MG63 (cell line): ENCODE measurements at regions not wholly inside any gene's neighbourhood (a gene's known extent, or its start where the extent isn't known, plus 50 kb on each side); places are given as distances from the start of the nearest gene placed in this dataset.
"Not testable (repeated sequence)": the region's sequence is repeated elsewhere in the genome, so short reads cannot be mapped to it uniquely, and the experiment has no call there.

Experiments used
- DNase-seq: peaks from one replicate; pipeline ENCODE4 v3.0.0-alpha.2; 2020
- H3K27me3 ChIP-seq: fragments of 250-450 bp; sonication (Bioruptor Pico); 2 replicates; pipeline ENCODE4 v1.5.1; 2020; ENCODE audit warnings: mild to moderate bottlenecking, moderate library complexity
- H3K36me3 ChIP-seq: fragments of 250-450 bp; sonication (Bioruptor Pico); 2 replicates; pipeline ENCODE4 v1.5.1; 2020; ENCODE audit warnings: mild to moderate bottlenecking, moderate library complexity
- H3K4me3 ChIP-seq: fragments of 250-450 bp; sonication (Bioruptor Pico); 2 replicates; pipeline ENCODE4 v1.5.1; 2020; ENCODE audit warnings: mild to moderate bottlenecking, moderate library complexity
- H3K9me3 ChIP-seq: fragments of 250-450 bp; sonication (Bioruptor Pico); 2 replicates; pipeline ENCODE4 v1.5.1; 2020; ENCODE audit warnings: mild to moderate bottlenecking, moderate library complexity

DNA sequence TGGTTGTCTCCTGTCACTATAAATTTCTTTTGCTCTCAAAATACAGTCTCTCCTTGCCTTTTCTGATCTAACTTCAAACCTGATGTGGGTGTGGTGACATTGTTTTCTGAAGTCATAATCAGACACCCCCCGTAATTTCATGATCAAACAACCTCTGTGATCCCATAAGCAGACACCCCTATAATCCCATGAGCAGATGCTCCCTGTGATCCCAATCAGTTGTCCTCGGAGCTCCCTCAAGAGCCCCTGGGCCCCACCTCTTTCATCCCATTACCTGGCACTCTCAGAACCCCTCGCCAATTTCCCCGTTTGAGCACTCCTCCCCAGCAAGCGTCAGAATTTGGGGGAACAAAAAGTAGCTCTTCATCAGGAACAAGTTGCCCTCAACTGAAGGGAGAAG is 246.3 kb upstream of the FZD8 start:
- DNase-seq, result no peak
- no peak overlapping the region for H3K4me3 ChIP-seq
- no peaks in the 10 kb centered on the region for H3K9me3 ChIP-seq
- no peaks in the 10 kb centered on the region for H3K36me3 ChIP-seq
- H3K27me3 ChIP-seq, result no peaks in the 10 kb centered on the region

DNA sequence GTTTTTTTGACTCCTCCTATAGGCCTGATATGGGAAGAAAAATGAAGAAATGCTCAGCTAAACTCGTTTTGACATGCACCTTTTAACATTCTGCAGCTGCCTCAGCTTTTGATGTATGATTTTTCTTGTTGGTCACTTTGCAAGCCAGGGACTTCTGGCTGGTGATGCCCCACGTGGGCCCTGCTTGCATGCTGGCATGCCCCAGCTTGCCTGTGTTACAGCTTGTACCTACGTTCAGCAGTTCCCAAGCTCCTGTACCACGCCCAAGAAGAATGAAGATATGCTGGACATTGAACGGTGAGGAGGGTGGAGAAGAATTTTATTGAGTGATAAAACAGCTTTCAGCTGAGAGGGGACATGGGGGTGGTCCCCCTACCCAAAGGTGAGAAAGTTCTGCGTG is 245.6 kb upstream of the FZD8 start:
- H3K9me3 ChIP-seq, result no peaks in the 10 kb centered on the region
- no peak overlapping the region for H3K4me3 ChIP-seq
- DNase-seq, result no peak
- H3K36me3 ChIP-seq, result no peaks in the 10 kb centered on the region
- H3K27me3 ChIP-seq, result no peaks in the 10 kb centered on the region

DNA sequence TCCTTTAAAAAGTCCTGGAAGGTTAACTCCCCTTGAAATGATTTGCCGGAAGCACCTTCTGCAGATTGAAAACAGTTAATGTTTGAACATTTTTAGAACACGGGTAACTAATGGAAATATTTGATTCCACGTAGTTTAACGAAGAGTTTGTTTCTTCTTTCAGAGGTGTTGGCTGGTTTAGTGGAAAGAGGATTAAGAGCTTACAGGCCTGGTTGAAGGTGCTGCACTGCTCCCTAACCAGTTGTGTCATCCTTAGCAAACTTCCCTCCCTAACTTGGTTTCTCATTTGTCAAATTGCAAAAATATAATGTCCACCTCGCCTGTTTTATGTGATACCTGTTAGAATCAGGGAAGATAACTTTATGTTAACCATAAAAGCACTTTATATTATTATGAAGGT is 243.0 kb upstream of the FZD8 start:
- no peaks in the 10 kb centered on the region for H3K9me3 ChIP-seq
- no peak for DNase-seq
- H3K36me3 ChIP-seq, result no peaks in the 10 kb centered on the region
- H3K27me3 ChIP-seq, result no peaks in the 10 kb centered on the region
- H3K4me3 ChIP-seq, result no peak overlapping the region

DNA sequence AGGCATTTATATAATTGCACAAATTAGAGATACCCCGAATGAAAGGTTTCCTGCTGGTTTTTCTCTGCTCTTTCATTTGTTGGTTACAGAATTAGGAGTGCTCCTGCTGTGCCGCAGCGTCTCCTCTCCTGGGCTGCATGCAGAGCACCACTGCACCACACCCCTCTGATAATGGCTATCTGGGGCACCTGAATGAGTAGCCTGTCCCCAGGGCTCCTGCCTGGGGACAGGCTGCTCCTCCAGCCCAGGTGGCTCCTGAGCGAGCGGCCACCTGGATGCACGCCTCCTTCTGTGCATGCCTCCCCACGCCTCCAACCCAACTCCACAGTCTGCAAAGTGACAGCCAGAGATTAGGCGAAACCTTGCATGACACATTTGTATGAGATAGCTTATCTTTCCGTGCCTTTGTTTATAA is 242.6 kb upstream of the FZD8 start:
- no peak overlapping the region for H3K4me3 ChIP-seq
- no peaks in the 10 kb centered on the region for H3K27me3 ChIP-seq
- no peak for DNase-seq
- no peaks in the 10 kb centered on the region for H3K36me3 ChIP-seq
- no peaks in the 10 kb centered on the region for H3K9me3 ChIP-seq

DNA sequence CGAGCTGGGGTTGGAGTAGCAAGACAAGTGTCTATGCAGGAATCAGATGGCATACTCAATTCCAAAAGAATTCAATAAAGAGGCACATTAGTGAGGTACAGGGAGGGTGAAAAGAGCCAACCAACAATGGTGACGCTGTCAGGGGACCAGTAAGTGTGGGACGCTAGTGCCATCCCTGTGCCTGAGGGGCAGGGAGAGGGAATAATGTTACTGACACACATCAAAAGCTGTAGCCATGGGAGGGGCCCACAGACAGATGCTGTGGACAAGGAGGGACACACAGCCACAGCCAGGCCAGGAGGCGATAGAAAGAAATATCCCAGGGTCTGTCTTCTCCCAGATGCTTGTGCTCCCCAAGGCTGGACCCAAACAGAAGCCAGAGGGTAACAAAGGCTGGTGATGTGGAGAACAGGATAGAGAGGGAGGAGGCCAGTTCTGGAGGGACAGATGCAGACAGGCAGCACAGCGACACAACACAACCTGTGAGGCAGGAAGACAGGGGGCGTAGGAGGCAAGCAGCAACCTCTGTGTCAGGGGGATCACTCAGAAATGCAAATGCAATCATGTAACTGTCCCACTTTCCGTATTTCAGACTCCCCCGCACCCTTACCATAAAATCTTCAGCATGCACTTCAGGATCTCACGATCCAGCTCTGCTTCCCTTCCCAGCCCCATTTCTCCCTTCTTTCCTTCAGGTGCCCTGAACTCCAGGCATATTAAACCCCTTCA is 240.5 kb upstream of the FZD8 start:
- H3K36me3 ChIP-seq, result no peaks in the 10 kb centered on the region
- H3K4me3 ChIP-seq, result no peak overlapping the region
- no peak for DNase-seq
- H3K27me3 ChIP-seq, result no peaks in the 10 kb centered on the region
- no peaks in the 10 kb centered on the region for H3K9me3 ChIP-seq

DNA sequence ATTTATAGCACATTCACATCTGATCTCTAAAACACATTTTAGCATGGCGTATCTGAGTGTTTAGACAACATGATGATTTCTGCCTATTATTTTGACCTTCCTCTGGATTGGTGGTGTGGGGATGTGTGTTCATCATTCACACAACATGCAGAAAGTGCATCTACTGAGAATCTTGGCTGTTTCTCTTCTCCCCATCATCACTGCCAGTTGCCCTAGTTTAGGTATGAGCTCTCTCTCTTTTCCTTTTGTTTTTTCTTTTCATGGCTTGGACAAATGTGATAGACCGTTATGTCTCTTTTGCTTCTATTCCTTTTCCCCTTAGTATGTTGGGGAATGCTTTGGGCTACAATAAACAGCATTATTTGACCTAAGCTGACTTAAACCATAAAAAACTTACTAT is 239.2 kb upstream of the FZD8 start:
- no peak for DNase-seq
- no peaks in the 10 kb centered on the region for H3K9me3 ChIP-seq
- H3K27me3 ChIP-seq, result no peaks in the 10 kb centered on the region
- no peak overlapping the region for H3K4me3 ChIP-seq
- H3K36me3 ChIP-seq, result no peaks in the 10 kb centered on the region

DNA sequence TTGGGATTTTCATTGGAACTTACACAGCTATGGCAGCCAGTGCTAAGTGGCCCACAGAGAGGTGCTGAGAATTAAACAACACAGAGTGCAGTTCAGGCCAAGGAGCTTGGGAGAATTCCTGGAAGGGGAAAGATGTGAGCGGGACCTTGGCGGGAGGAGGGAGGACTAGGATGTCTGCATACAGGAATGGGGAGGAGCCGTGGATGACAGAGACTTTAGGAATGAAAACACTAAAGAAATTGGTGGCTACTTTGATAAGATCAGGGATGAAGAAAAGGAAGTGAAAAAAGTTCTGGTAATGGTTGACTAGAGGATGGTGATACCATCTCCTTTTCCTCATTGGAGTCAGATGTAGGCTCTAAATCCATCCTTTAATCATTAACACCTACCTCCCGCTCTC is 234.2 kb upstream of the FZD8 start:
- H3K4me3 ChIP-seq, result no peak overlapping the region
- no peaks in the 10 kb centered on the region for H3K27me3 ChIP-seq
- no peak for DNase-seq
- H3K9me3 ChIP-seq, result no peaks in the 10 kb centered on the region
- no peaks in the 10 kb centered on the region for H3K36me3 ChIP-seq

DNA sequence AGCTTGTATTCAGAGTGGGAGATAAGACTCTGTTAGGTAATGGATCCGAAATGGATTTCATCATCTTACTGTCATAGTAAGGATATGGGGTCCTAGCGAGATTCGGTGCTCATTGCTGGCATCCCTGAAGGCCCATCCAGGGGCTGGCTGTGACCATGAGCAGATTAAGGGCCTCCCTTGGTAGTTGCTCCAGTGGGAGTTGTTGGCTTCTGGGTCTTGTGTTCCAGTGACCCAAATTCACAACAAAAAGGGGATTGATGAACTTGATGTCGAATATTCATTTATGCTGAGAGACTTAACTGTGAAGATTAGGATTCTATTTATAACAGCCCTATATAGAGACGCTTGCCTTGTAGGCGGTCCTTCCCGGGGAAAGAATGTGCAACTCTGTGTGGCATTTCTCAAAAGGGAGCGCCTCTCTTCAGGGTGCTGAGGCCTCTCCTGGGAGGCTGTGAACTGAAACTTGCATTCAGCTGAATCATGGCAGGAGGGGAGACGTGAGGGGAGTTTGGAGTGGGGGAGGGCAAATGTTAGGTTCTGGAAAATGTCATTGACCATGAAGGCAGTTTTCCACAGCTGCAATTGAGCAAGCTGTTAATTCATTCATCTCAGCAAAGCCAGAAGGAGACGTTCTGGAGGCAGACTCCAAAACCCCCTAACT is 233.1 kb upstream of the FZD8 start:
- H3K4me3 ChIP-seq, result no peak overlapping the region
- DNase-seq, result no peak
- H3K27me3 ChIP-seq, result no peaks in the 10 kb centered on the region
- H3K36me3 ChIP-seq, result no peaks in the 10 kb centered on the region
- H3K9me3 ChIP-seq, result no peaks in the 10 kb centered on the region

DNA sequence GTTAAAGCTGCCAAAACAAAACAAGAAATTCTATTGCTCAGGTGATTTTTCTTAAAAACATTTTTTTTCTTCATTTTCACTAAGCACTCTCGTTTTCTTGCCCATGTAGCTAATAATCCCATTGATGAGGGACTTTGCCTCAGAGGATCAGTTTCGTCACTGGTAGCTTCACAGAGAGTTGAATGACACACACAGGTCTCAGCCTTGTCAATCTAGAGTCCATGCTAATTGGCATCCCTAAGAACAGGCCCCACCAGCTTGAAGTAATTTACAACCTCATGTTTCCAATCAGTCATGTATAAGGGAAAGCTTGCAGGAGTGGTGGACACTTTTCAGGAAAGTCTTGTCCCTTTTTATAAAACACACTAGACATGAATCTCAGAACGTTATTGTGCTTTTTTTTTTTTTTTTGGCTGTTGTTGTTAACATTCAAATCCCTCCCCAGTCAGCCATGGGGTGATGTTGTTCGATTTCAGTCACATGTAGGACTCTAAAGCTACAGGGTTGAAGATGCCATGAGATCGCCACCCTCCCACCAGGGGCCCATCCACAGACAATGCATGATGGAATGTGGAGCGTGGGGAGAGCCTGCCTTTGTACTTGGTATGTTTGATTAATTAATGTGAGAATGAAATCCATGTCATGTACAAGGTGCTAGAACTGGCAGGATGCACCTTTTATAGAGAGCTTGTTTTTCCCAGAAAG is 232.4 kb upstream of the FZD8 start:
- DNase-seq, result no peak
- Histone ChIP-seq H3K36me3 (no peaks in the 10 kb centered on the region), H3K9me3 (no peaks in the 10 kb centered on the region), H3K27me3 (no peaks in the 10 kb centered on the region), H3K4me3 (no peak overlapping the region)

DNA sequence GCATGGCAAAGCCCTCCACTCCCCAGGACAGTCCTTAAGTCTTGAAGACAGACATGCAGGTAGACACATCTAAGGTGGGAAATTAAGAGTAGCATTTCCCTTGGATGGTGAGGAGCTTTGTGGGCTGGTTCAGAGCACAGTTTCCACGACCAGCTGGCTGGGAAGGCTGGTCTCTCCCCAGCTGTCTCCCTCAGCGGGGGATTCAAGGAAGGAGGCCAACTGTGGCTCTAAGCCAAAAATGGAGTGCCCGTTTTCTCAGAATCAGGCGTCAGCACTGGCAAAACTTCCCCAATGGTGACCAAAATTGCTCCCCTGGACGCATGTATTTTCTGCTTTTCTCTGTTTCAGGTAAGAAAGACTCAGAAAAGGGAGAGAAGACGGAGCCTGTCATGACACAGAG is 230.6 kb upstream of the FZD8 start:
- no peak overlapping the region for H3K4me3 ChIP-seq
- no peaks in the 10 kb centered on the region for H3K36me3 ChIP-seq
- H3K27me3 ChIP-seq, result no peaks in the 10 kb centered on the region
- no peaks in the 10 kb centered on the region for H3K9me3 ChIP-seq
- no peak for DNase-seq

DNA sequence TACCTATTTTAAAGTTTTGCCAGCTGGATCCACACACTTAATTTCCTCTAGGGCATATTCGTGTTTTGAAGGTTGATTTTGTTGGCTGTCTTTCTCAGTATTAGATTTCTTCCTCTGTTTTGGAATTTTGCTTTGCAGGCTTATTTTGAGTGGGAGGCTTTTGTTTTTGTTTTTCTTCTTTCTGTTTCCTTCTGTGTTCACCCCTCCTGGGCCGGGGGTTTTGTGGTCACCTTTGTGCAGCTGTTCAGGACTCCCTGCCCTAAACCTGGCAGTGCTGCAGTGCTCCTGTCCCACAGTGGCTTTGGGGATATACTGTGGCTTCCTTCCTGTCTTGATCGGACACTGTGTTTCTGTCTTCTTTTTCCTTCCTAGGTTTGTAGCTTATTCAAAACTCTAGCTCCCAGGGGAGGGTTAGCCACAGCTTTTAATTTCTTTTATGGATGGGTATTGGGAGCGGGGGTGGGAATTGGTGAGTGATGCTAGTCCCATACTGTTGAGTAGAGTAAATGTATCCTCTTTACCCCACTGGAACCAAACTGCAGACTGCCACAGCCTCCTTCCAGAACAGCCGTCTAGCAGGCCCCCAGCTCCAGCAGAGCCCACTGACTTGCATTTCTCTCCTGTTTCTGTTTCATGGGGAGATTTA is 228.7 kb upstream of the FZD8 start:
- no peaks in the 10 kb centered on the region for H3K9me3 ChIP-seq
- H3K4me3 ChIP-seq, result no peak overlapping the region
- no peak for DNase-seq
- H3K36me3 ChIP-seq, result no peaks in the 10 kb centered on the region
- H3K27me3 ChIP-seq, result no peaks in the 10 kb centered on the region

DNA sequence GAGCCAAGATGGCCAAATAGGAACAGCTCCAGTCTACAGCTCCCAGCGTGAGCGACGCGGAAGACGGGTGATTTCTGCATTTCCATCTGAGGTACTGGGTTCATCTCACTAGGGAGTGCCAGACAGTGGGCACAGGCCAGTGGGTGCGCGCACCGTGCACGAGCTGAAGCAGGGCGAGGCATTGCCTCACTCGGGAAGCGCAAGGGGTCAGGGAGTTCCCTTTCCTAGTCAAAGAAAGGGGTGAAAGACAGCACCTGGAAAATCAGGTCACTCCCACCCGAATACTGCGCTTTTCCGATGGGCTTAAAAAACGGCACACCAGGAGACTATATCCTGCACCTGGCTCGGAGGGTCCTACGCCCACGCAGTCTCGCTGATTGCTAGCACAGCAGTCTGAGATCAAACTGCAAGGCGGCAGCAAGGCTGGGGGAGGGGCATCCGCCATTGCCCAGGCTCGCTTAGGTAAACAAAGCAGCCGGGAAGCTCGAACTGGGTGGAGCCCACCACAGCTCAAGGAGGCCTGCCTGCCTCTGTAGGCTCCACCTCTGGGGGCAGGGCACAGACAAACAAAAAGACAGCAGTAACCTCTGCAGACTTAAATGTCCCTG is 216.7 kb upstream of the FZD8 start:
- not testable (repeated sequence) for H3K9me3 ChIP-seq, H3K4me3 ChIP-seq

DNA sequence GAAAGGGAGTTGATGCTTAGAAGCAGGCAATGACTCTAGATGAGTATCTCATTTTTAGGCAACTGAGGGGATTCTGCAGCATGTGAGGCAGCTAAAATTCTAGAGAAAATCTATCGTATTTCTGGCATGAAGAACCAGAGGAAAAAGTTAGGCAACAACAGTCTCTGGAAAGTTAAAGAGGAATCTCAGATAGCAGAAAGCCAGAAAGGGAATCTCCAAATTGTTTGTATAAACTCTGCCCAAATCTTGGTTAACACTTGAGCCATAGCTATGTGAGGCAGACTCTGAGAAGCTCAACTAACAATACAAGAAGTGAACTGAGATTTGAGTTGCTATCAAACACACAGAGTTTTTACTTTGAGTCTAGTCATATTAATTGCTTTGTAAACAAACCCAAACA is 215.8 kb upstream of the FZD8 start:
- H3K4me3 ChIP-seq, result no peak overlapping the region
- no peak for DNase-seq
- H3K36me3 ChIP-seq, result no peaks in the 10 kb centered on the region
- no peaks in the 10 kb centered on the region for H3K9me3 ChIP-seq
- H3K27me3 ChIP-seq, result no peaks in the 10 kb centered on the region

More for the DNA sequence above, 216.7 kb upstream of the FZD8 start:
- H3K27me3 ChIP-seq, H3K36me3 ChIP-seq, DNase-seq: not testable (repeated sequence)

DNA sequence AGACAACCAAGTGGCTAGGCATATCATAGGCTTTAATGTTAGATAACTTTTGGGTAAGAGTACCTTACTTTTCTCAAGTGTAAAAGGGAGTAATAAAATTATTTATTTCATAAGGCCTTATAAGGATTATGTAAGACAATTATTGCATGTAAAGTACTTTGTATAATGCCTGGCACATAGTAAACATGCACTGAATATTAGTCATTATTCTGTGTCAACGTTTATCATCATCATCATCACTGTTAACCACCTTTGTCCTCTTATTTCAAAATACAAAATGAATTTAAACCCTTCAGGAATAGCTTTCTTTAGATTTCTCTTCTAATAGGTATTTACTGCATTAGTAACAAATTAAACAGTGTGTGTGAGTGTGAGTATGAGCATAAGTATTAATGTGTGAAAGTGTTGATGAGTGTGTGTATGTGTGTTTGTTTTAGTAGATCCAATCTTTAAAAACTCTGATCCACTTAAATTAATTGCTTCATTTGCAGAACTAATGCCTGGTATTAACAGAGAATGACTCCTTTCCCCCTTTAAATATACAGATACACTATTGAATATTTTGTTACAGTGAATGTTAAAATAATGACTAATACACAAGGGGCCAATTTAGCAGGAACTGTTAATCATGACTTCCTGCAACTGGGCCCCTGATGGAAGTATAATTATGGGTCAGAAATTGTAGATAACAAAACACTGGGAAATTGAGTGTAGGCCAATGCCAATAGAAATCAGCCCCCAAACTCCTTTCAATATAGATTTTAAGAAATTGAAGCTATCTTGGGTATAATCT is 213.3 kb upstream of the FZD8 start:
- Histone ChIP-seq H3K9me3 (no peaks in the 10 kb centered on the region), H3K36me3 (no peaks in the 10 kb centered on the region), H3K27me3 (no peaks in the 10 kb centered on the region), H3K4me3 (no peak overlapping the region)
- DNase-seq, result no peak

DNA sequence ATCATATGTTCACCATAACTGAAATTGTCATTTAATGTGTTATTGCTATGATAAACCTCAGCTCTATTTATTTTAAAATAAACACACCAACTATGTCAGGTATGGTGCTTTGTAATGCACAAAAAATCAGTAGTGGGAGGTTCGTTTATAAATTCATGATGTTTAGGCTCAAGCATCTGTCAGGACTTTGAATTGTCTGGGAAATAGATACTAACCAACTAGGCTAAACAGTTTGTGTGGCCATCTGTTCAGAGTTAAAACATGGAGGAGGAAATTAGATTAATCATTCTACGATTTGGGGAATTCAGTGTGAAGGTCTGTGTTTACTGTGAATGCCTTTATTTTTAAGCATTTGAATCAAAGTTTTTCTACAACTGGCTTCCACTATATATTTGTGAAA is 212.6 kb upstream of the FZD8 start:
- Histone ChIP-seq H3K4me3 (no peak overlapping the region), H3K36me3 (no peaks in the 10 kb centered on the region), H3K27me3 (no peaks in the 10 kb centered on the region), H3K9me3 (no peaks in the 10 kb centered on the region)
- DNase-seq, result no peak

DNA sequence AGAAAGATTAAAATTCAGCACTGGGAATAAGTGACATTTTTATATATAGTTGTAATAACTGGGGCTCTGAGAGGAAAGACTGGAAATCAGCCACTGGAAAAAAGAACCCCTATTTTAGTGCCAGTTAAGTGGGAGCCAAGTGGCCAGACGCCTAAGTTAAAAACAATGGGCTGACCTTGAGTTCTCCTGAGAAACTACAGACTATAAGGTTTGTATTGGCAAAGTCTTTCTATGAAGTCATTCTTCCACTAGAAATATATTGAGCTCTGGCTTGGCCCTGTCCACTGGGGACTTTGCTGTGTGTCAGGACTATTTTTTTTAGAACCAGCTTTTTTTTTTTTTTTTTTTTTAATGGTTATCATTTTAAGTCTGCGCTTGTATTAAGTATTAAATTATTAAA is 210.6 kb upstream of the FZD8 start:
- H3K4me3 ChIP-seq, result no peak overlapping the region
- no peaks in the 10 kb centered on the region for H3K36me3 ChIP-seq
- DNase-seq, result no peak
- no peaks in the 10 kb centered on the region for H3K9me3 ChIP-seq
- no peaks in the 10 kb centered on the region for H3K27me3 ChIP-seq
